ENCODE measurements at regions not wholly inside any gene's neighbourhood (a gene's known extent, or its start where the extent isn't known, plus 50 kb on each side); places are given as distances from the start of the nearest gene placed in this dataset.

- no peak overlapping the region for H3K4me3 ChIP-seq (ENCODE audit: low read length)
- no peak overlapping the region for H3K27ac ChIP-seq (ENCODE audit: low read length)
- TF ChIP-seq CTCF (IDR thresholded peaks at IDR 0.05; ENCODE audit: low read length) (no peak), EZH2 (optimal IDR thresholded peaks at IDR 0.05; ENCODE audit: low read depth, low read length) (no peak)
- H3K9ac ChIP-seq (ENCODE audit: low read length) = no peak overlapping the region
- H3K79me2 ChIP-seq (ENCODE audit: low read length) = no peaks in the 10 kb centered on the region
- no peaks in the 10 kb centered on the region for H3K27me3 ChIP-seq (replicated peaks; ENCODE audit: insufficient read depth, low read length)
- no peaks in the 10 kb centered on the region for H3K9me2 ChIP-seq (replicated peaks; ENCODE audit: insufficient read depth, low read length)
- H3K4me2 ChIP-seq (ENCODE audit: low read depth, low read length) = no peak overlapping the region
- H2AFZ ChIP-seq (ENCODE audit: low read length) = no peak overlapping the region
- no peak for DNase-seq
- H3K36me3 ChIP-seq (replicated peaks; ENCODE audit: insufficient read depth, low read length) = no peaks in the 10 kb centered on the region
- no peaks in the 10 kb centered on the region for H3K9me3 ChIP-seq (replicated peaks; ENCODE audit: insufficient read depth, low read length)
- no peaks in the 10 kb centered on the region for H4K20me1 ChIP-seq (ENCODE audit: insufficient read depth, low read length)
- H3F3A ChIP-seq (ENCODE audit: insufficient read depth, low read length) = no peaks in the 10 kb centered on the region
- peaks cover 22% of the 10 kb centered on the region for H3K4me1 ChIP-seq (ENCODE audit: low read length)
Measured at GRCh38 chr9:38301376-38302106, 91.0 kb upstream of the ALDH1B1 start.

- H3K9me3 ChIP-seq (replicated peaks; ENCODE audit: insufficient read depth, low read length) = no peaks in the 10 kb centered on the region
- H3K27me3 ChIP-seq (replicated peaks; ENCODE audit: insufficient read depth, low read length) = no peaks in the 10 kb centered on the region
- no peaks in the 10 kb centered on the region for H3K79me2 ChIP-seq (ENCODE audit: low read length)
- no peak for TF ChIP-seq EZH2phosphoT487 (IDR thresholded peaks at IDR 0.05; ENCODE audit: low read length)
- no peak for DNase-seq
- peaks cover 32% of the 10 kb centered on the region for H3K4me1 ChIP-seq (ENCODE audit: low read length)
- H3K27ac ChIP-seq (ENCODE audit: low read length) = no peak overlapping the region
- H4K20me1 ChIP-seq (ENCODE audit: insufficient read depth, low read length) = no peaks in the 10 kb centered on the region
- H3K9ac ChIP-seq (ENCODE audit: low read length) = no peak overlapping the region
- H3K4me3 ChIP-seq (ENCODE audit: low read length) = no peak overlapping the region
- H3K4me2 ChIP-seq (ENCODE audit: low read depth, low read length) = no peak overlapping the region
- no peak overlapping the region for H2AFZ ChIP-seq (ENCODE audit: low read length)
- no peaks in the 10 kb centered on the region for H3K9me2 ChIP-seq (replicated peaks; ENCODE audit: insufficient read depth, low read length)
- H3F3A ChIP-seq (ENCODE audit: insufficient read depth, low read length) = no peaks in the 10 kb centered on the region
- H3K36me3 ChIP-seq (replicated peaks; ENCODE audit: insufficient read depth, low read length) = no peaks in the 10 kb centered on the region
Measured at GRCh38 chr9:38299856-38300255, 92.6 kb upstream of the ALDH1B1 start.

GRCh38 chr9:38298904-38299303 lies 93.6 kb upstream of the ALDH1B1 start:
- Histone ChIP-seq H3K79me2 (ENCODE audit: low read length) (no peaks in the 10 kb centered on the region), H3K4me2 (ENCODE audit: low read depth, low read length) (no peak overlapping the region), H3K9me3 (replicated peaks; ENCODE audit: insufficient read depth, low read length) (no peaks in the 10 kb centered on the region), H3K9me2 (replicated peaks; ENCODE audit: insufficient read depth, low read length) (no peaks in the 10 kb centered on the region), H4K20me1 (ENCODE audit: insufficient read depth, low read length) (no peaks in the 10 kb centered on the region), H3K27me3 (replicated peaks; ENCODE audit: insufficient read depth, low read length) (no peaks in the 10 kb centered on the region), H3K4me1 (ENCODE audit: low read length) (peaks cover 32% of the 10 kb centered on the region), H2AFZ (ENCODE audit: low read length) (no peak overlapping the region), H3K9ac (ENCODE audit: low read length) (no peak overlapping the region), H3K36me3 (replicated peaks; ENCODE audit: insufficient read depth, low read length) (no peaks in the 10 kb centered on the region), H3F3A (ENCODE audit: insufficient read depth, low read length) (no peaks in the 10 kb centered on the region), H3K27ac (ENCODE audit: low read length) (no peak overlapping the region), H3K4me3 (ENCODE audit: low read length) (no peak overlapping the region)
- no peak for TF ChIP-seq EZH2phosphoT487 (IDR thresholded peaks at IDR 0.05; ENCODE audit: low read length)
- no peak for TF ChIP-seq CTCF (IDR thresholded peaks at IDR 0.05; ENCODE audit: low read length)
- no peak for TF ChIP-seq EZH2 (optimal IDR thresholded peaks at IDR 0.05; ENCODE audit: low read depth, low read length)
- no peak for DNase-seq

GRCh38 chr9:38298503-38298902 lies 94.0 kb upstream of the ALDH1B1 start:
- no peak for DNase-seq
- no peak overlapping the region for H3K4me3 ChIP-seq (ENCODE audit: low read length)
- no peaks in the 10 kb centered on the region for H3K36me3 ChIP-seq (replicated peaks; ENCODE audit: insufficient read depth, low read length)

More at GRCh38 chr9:38298503-38298902, 94.0 kb upstream of the ALDH1B1 start:
- no peak overlapping the region for H3K27ac ChIP-seq (ENCODE audit: low read length)
- no peaks in the 10 kb centered on the region for H3K27me3 ChIP-seq (replicated peaks; ENCODE audit: insufficient read depth, low read length)
- H3K9me2 ChIP-seq (replicated peaks; ENCODE audit: insufficient read depth, low read length) = no peaks in the 10 kb centered on the region
- H3K9me3 ChIP-seq (replicated peaks; ENCODE audit: insufficient read depth, low read length) = no peaks in the 10 kb centered on the region
- H3K9ac ChIP-seq (ENCODE audit: low read length) = no peak overlapping the region
- no peaks in the 10 kb centered on the region for H4K20me1 ChIP-seq (ENCODE audit: insufficient read depth, low read length)
- H3K4me2 ChIP-seq (ENCODE audit: low read depth, low read length) = no peak overlapping the region
- no peak overlapping the region for H2AFZ ChIP-seq (ENCODE audit: low read length)
- TF ChIP-seq CTCF (IDR thresholded peaks at IDR 0.05; ENCODE audit: low read length) = no peak
- TF ChIP-seq EZH2phosphoT487 (IDR thresholded peaks at IDR 0.05; ENCODE audit: low read length) = no peak
- no peak for TF ChIP-seq EZH2 (optimal IDR thresholded peaks at IDR 0.05; ENCODE audit: low read depth, low read length)
- no peaks in the 10 kb centered on the region for H3K79me2 ChIP-seq (ENCODE audit: low read length)
- peaks cover 32% of the 10 kb centered on the region for H3K4me1 ChIP-seq (ENCODE audit: low read length)
- H3F3A ChIP-seq (ENCODE audit: insufficient read depth, low read length) = no peaks in the 10 kb centered on the region

Measured in MM.1S (cell line).